Liver (tissue), 8 donors: ENCODE measurements at regions not wholly inside any gene's neighbourhood (a gene's known extent, or its start where the extent isn't known, plus 50 kb on each side); places are given as distances from the start of the nearest gene placed in this dataset.

Source experiments
- DNase-seq: peaks from one replicate; pipeline ENCODE4 v3.0.0-alpha.2; 2017; ENCODE audit warnings: low spot score
- H3K27ac ChIP-seq, 2 donors: one replicate each; pipeline ENCODE4 v1.7.0; 2013; ENCODE audit warnings: inconsistent platforms in 2 of 2, low read length in 2 of 2, control low read depth in 1 of 2, low read depth in 1 of 2, mild to moderate bottlenecking in 1 of 2
- H3K27me3 ChIP-seq, 4 donors: one replicate each; pipeline versions ENCODE4 v1.6.1 to v1.7.0; 2013; ENCODE audit warnings: low read length in 3 of 4, inconsistent platforms in 1 of 4, mild to moderate bottlenecking in 1 of 4, moderate library complexity in 1 of 4; ENCODE audit not compliant: control insufficient read depth in 4 of 4, insufficient read depth in 4 of 4
- H3K36me3 ChIP-seq, 4 donors: one replicate each; pipeline versions ENCODE4 v1.6.1 to v1.7.0; 2013; ENCODE audit warnings: low read length in 3 of 4, mild to moderate bottlenecking in 3 of 4, low read depth in 1 of 4, moderate library complexity in 1 of 4; ENCODE audit not compliant: control insufficient read depth in 4 of 4, insufficient read depth in 3 of 4
- H3K4me1 ChIP-seq, 4 donors: one replicate each; pipeline versions ENCODE4 v1.6.1 to v1.7.0; 2013; ENCODE audit warnings: low read length in 3 of 4, mild to moderate bottlenecking in 3 of 4, moderate library complexity in 1 of 4; ENCODE audit not compliant: control insufficient read depth in 4 of 4, insufficient read depth in 4 of 4
- H3K4me3 ChIP-seq, 3 donors: one replicate each; pipeline versions ENCODE4 v1.6.1 to v1.7.0; 2013; ENCODE audit warnings: low read length in 3 of 3, control low read depth in 1 of 3, low read depth in 1 of 3, mild to moderate bottlenecking in 1 of 3
- H3K9ac ChIP-seq, 2 donors: one replicate each; pipeline ENCODE4 v1.7.0; 2013; ENCODE audit warnings: low read length in 2 of 2, mild to moderate bottlenecking in 2 of 2, moderate library complexity in 2 of 2, control low read depth in 1 of 2, low read depth in 1 of 2
- H3K9me3 ChIP-seq, 4 donors: one replicate each; pipeline versions ENCODE4 v1.6.1 to v1.7.0; 2013; ENCODE audit warnings: low read length in 3 of 4; ENCODE audit not compliant: control insufficient read depth in 4 of 4
- EGR1 ChIP-seq, 2 donors: IDR thresholded peaks; 2 replicates each; pipeline ENCODE4 v1.6.1; 2016 to 2018; ENCODE audit warnings: antibody characterized with exemption in 2 of 2, low read depth in 2 of 2
- FOXA1 ChIP-seq: IDR thresholded peaks from 2 replicates; pipeline ENCODE4 v1.6.1; 2016; ENCODE audit warnings: antibody characterized with exemption
- FOXA2 ChIP-seq: IDR thresholded peaks from 2 replicates; pipeline ENCODE4 v1.6.1; 2016; ENCODE audit warnings: antibody characterized with exemption
- GABPA ChIP-seq, 2 donors: IDR thresholded peaks in 1 of 2; conservative IDR thresholded peaks in 1 of 2; 2 replicates each; pipeline ENCODE4 v1.6.1; 2016; ENCODE audit warnings: antibody characterized with exemption in 2 of 2, mild to moderate bottlenecking in 1 of 2, moderate library complexity in 1 of 2
- JUND ChIP-seq, 2 donors: IDR thresholded peaks; 2 replicates each; pipeline ENCODE4 v1.6.1; 2016; ENCODE audit warnings: antibody characterized with exemption in 2 of 2
- NR2F2 ChIP-seq: IDR thresholded peaks from 2 replicates; pipeline ENCODE4 v1.6.1; 2016; ENCODE audit warnings: antibody characterized with exemption
- RAD21 ChIP-seq, 2 donors: IDR thresholded peaks; 2 replicates each; pipeline ENCODE4 v1.6.1; 2016; ENCODE audit warnings: antibody characterized with exemption in 2 of 2, mild to moderate bottlenecking in 2 of 2
- RXRA ChIP-seq, 2 donors: IDR thresholded peaks; 2 replicates each; pipeline ENCODE4 v1.6.1; 2017 to 2018; ENCODE audit warnings: antibody characterized with exemption in 2 of 2, mild to moderate bottlenecking in 1 of 2
- SP1 ChIP-seq: IDR thresholded peaks from 2 replicates; pipeline ENCODE4 v1.6.1; 2018; ENCODE audit warnings: antibody characterized with exemption, mild to moderate bottlenecking
- TAF1 ChIP-seq: conservative IDR thresholded peaks from 2 replicates; pipeline ENCODE4 v1.6.1; 2016; ENCODE audit warnings: antibody characterized with exemption, mild to moderate bottlenecking
- YY1 ChIP-seq: IDR thresholded peaks from 2 replicates; pipeline ENCODE4 v1.6.1; 2016; ENCODE audit warnings: antibody characterized with exemption, mild to moderate bottlenecking
- WGBS: extraction: QIAGEN DNeasy Blood & Tissue Kit; methylation state at CpG from one replicate; pipeline ENCODE4 v1.1.7; 2013; 5-methylcytosine and 5-hydroxymethylcytosine counted together
- TF ChIP-seq, protein P1 (sequence below): IDR thresholded peaks from 2 replicates; pipeline ENCODE4 v1.6.1; 2016; ENCODE audit warnings: antibody characterized with exemption, mild to moderate bottlenecking
- TF ChIP-seq, protein P2 (sequence below): IDR thresholded peaks from 2 replicates; pipeline ENCODE4 v1.6.1; 2016; ENCODE audit warnings: antibody characterized with exemption
- TF ChIP-seq, protein P3 (sequence below): IDR thresholded peaks from 2 replicates; pipeline ENCODE4 v1.6.1; 2016; ENCODE audit warnings: antibody characterized with exemption
- TF ChIP-seq, protein P4 (sequence below): IDR thresholded peaks from 2 replicates; pipeline ENCODE4 v1.6.1; 2016; ENCODE audit warnings: antibody characterized with exemption
- TF ChIP-seq, protein P5 (sequence below): fragments of 150-350 bp; IDR thresholded peaks from 2 replicates; pipeline ENCODE4 v1.5.1; 2017; ENCODE audit warnings: improper control_type of control experiment, low read depth, low read length; ENCODE audit not compliant: missing input control
- donor health status: healthy.
- donor health status: healthy.
- donor health status: healthy.
- donor health status: healthy.
- donor health status: healthy.

DNA sequence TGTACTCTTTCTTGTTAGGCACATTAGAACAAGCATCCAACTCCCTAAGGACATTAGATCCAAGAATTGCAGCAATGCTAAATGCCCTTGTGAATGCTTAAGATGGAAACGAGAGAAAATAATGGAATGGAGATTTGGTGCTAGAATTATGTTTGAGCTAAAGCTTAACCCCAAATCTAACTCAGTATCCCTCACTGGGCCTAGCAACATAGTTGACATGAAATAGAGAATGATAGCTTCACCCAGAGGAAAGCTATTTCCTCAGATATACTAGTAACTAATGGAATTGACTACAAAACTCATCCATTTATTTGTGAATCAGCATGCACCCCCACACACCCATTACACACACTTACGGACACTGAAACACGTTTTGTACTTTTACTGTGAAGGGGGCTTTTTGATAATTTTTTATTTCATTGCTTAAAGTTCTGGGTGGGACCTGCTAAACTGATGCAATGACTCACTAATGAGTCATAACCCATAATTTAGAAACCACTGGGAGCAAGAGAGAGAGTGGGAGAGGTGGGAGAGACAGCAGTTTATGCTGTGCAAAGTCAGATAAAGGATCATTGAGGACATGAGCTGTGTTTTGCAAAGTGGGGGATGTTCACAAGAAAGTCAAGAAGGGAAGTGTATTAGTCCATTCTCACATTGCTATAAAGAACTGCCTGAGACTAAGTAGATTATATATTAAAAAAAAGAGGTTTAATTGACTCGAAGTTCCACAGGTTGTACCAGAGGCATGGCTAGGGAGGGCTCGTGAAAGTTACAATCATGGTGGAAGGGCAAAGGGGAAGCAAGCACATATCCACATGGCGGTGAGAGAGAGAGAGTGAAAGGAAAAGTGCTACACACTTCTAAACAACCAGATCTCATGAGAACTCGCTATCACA lies 382.7 kb downstream of the SFMBT2 start:
- DNase-seq, result no peak
- Histone ChIP-seq H3K36me3 (no peaks in the 10 kb centered on the region), H3K4me3 (no peak overlapping the region), H3K9ac (no peak overlapping the region), H3K4me1 (no peaks in the 10 kb centered on the region), H3K27ac (no peak overlapping the region), H3K9me3 (peaks cover 0 to 3% (median 0%) of the 10 kb centered on the region in 4 donors), H3K27me3 (no peaks in the 10 kb centered on the region)
- WGBS, result 68% methylated on average over 7 of the region's 7 CpGs
- TF ChIP-seq SP1, result no peak
- no peak for TF ChIP-seq EGR1 (IDR thresholded peaks at IDR 0.05; ENCODE audit: low read depth in 2 of 2)
- TF ChIP-seq, protein P1, sequence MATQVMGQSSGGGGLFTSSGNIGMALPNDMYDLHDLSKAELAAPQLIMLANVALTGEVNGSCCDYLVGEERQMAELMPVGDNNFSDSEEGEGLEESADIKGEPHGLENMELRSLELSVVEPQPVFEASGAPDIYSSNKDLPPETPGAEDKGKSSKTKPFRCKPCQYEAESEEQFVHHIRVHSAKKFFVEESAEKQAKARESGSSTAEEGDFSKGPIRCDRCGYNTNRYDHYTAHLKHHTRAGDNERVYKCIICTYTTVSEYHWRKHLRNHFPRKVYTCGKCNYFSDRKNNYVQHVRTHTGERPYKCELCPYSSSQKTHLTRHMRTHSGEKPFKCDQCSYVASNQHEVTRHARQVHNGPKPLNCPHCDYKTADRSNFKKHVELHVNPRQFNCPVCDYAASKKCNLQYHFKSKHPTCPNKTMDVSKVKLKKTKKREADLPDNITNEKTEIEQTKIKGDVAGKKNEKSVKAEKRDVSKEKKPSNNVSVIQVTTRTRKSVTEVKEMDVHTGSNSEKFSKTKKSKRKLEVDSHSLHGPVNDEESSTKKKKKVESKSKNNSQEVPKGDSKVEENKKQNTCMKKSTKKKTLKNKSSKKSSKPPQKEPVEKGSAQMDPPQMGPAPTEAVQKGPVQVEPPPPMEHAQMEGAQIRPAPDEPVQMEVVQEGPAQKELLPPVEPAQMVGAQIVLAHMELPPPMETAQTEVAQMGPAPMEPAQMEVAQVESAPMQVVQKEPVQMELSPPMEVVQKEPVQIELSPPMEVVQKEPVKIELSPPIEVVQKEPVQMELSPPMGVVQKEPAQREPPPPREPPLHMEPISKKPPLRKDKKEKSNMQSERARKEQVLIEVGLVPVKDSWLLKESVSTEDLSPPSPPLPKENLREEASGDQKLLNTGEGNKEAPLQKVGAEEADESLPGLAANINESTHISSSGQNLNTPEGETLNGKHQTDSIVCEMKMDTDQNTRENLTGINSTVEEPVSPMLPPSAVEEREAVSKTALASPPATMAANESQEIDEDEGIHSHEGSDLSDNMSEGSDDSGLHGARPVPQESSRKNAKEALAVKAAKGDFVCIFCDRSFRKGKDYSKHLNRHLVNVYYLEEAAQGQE, result no peak
- TF ChIP-seq RXRA (IDR thresholded peaks at IDR 0.05), result no peak
- TF ChIP-seq, protein P2, sequence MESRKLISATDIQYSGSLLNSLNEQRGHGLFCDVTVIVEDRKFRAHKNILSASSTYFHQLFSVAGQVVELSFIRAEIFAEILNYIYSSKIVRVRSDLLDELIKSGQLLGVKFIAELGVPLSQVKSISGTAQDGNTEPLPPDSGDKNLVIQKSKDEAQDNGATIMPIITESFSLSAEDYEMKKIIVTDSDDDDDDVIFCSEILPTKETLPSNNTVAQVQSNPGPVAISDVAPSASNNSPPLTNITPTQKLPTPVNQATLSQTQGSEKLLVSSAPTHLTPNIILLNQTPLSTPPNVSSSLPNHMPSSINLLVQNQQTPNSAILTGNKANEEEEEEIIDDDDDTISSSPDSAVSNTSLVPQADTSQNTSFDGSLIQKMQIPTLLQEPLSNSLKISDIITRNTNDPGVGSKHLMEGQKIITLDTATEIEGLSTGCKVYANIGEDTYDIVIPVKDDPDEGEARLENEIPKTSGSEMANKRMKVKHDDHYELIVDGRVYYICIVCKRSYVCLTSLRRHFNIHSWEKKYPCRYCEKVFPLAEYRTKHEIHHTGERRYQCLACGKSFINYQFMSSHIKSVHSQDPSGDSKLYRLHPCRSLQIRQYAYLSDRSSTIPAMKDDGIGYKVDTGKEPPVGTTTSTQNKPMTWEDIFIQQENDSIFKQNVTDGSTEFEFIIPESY, result no peak
- TF ChIP-seq, protein P3, sequence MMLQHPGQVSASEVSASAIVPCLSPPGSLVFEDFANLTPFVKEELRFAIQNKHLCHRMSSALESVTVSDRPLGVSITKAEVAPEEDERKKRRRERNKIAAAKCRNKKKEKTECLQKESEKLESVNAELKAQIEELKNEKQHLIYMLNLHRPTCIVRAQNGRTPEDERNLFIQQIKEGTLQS, result no peak
- TF ChIP-seq FOXA1, result no peak
- no peak for TF ChIP-seq YY1
- TF ChIP-seq RAD21 (IDR thresholded peaks at IDR 0.05), result no peak
- TF ChIP-seq TAF1, result no peak
- no peak for TF ChIP-seq FOXA2
- TF ChIP-seq GABPA (IDR thresholded peaks at IDR 0.05 in 1 of 2, conservative IDR thresholded peaks at IDR 0.05 in 1 of 2), result no peak
- TF ChIP-seq, protein P4, sequence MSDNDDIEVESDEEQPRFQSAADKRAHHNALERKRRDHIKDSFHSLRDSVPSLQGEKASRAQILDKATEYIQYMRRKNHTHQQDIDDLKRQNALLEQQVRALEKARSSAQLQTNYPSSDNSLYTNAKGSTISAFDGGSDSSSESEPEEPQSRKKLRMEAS, result no peak
- no peak for TF ChIP-seq NR2F2
- TF ChIP-seq, protein P5, sequence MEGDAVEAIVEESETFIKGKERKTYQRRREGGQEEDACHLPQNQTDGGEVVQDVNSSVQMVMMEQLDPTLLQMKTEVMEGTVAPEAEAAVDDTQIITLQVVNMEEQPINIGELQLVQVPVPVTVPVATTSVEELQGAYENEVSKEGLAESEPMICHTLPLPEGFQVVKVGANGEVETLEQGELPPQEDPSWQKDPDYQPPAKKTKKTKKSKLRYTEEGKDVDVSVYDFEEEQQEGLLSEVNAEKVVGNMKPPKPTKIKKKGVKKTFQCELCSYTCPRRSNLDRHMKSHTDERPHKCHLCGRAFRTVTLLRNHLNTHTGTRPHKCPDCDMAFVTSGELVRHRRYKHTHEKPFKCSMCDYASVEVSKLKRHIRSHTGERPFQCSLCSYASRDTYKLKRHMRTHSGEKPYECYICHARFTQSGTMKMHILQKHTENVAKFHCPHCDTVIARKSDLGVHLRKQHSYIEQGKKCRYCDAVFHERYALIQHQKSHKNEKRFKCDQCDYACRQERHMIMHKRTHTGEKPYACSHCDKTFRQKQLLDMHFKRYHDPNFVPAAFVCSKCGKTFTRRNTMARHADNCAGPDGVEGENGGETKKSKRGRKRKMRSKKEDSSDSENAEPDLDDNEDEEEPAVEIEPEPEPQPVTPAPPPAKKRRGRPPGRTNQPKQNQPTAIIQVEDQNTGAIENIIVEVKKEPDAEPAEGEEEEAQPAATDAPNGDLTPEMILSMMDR, result no peak
- no peak for TF ChIP-seq JUND (IDR thresholded peaks at IDR 0.05)
